ENCODE measurements at regions not wholly inside any gene's neighbourhood (a gene's known extent, or its start where the extent isn't known, plus 50 kb on each side); places are given as distances from the start of the nearest gene placed in this dataset.

DNA sequence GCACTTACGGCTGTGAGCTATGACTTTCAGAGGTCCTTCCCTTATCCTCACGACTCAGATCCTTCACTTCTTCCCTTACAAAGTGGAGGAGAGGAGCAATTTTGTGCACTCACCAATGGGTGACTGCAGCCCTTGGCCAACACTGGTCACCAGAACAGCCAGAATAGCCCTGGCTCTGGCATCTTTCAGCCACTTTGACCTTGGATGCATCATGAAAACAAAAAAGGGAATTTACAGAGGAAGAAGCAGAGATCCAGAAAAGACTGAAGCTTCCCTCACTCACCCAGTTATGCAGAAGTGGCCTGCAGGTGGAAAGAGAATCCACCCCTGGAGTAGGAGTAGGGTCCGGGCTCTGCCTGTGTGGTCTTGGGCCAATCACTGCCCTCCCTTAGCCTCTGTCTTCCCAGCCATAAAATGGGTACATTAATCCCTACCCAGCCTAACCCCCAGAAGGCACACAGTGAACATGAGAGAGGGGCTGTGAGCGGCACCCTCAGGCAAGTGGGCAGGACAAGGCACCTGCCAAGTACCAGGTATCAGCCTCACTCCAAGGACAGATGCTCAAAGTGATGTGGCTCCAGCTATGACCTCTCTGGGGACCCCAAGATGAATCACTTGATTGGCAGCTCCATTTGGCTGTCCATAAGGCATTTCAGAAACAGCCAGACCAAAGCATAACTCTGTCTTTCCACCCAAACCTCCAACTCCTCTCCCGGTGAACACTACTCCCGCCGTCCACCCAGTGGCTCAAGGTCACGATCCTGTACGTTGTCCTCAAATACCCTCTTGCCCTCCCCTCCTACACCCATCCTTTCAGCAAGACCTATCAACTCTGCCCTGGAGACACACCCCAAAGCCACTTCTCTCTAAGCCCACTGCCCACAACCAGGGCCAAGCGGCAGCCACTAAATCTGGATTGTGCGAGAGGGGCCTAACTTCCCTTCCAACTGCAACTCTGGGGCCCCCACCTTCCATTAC is 129.8 kb upstream of the ZMIZ1 start:
- TF ChIP-seq, protein P1, sequence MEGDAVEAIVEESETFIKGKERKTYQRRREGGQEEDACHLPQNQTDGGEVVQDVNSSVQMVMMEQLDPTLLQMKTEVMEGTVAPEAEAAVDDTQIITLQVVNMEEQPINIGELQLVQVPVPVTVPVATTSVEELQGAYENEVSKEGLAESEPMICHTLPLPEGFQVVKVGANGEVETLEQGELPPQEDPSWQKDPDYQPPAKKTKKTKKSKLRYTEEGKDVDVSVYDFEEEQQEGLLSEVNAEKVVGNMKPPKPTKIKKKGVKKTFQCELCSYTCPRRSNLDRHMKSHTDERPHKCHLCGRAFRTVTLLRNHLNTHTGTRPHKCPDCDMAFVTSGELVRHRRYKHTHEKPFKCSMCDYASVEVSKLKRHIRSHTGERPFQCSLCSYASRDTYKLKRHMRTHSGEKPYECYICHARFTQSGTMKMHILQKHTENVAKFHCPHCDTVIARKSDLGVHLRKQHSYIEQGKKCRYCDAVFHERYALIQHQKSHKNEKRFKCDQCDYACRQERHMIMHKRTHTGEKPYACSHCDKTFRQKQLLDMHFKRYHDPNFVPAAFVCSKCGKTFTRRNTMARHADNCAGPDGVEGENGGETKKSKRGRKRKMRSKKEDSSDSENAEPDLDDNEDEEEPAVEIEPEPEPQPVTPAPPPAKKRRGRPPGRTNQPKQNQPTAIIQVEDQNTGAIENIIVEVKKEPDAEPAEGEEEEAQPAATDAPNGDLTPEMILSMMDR (IDR thresholded peaks at IDR 0.05; ENCODE audit: borderline replicate concordance, control extremely low read depth, extremely low read depth, insufficient read depth, missing control alignments) = no peak
- in situ Hi-C loops (cut with MboI; ENCODE audit: low sequenced_read_pairs, unreplicated experiment) = no loop called here
- DNase-seq (ENCODE audit: low spot score) = no peak

DNA sequence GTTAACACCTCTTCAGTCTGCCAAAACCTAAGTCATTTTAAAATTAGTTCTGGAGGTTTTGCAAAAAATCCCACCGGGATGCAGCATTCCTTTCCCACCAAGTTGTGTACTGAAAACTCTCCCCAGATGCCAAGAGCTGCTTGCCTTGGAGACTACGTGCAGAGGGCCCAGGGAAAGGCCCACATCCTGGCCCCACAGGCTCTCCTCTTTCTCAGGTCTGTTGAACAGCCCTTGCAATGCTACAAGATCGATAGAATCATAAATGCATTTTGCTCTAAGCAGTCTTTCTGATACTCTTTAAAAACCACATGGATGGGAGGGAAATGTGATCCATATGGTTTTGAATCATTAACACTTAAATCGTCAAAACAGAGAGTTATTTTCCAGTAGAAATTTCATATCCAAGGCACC is 126.7 kb upstream of the ZMIZ1 start:
- TF ChIP-seq, protein P1 (IDR thresholded peaks at IDR 0.05; ENCODE audit: borderline replicate concordance, control extremely low read depth, extremely low read depth, insufficient read depth, missing control alignments) = no peak
- in situ Hi-C loops (cut with MboI; ENCODE audit: low sequenced_read_pairs, unreplicated experiment) = no loop called here
- DNase-seq (ENCODE audit: low spot score) = no peak

DNA sequence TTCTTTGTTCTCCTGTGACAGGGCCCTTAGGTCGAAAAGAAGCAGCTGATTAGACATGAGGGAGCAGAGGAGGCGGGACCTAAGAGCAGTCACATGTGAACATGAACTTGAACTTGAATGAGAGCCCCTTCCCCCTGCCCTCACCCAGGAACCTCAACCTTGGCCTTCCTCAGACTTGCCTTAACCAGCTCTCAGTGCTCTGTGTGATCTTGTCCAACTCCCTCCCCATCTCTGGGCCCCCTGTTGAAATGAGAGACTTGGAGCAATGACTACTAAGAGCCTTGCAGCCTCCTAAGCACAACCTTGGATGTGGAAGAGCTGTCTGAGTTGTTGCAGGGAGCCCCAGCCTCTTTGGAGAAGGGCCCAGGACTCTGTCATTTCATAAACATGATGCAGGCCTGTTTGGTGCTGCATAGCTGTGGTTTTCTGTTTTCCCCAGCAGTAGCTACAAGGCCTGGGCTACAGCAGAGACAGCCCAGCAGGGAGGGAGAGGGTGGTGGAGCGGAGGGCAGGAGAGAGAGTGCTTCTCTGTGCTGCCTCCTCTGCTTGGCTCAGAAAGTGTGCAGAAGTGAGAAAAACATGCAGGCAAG is 123.9 kb upstream of the ZMIZ1 start:
- no peak for DNase-seq (ENCODE audit: low spot score)
- in situ Hi-C loops (cut with MboI; ENCODE audit: low sequenced_read_pairs, unreplicated experiment) = no loop called here
- TF ChIP-seq, protein P1 (IDR thresholded peaks at IDR 0.05; ENCODE audit: borderline replicate concordance, control extremely low read depth, extremely low read depth, insufficient read depth, missing control alignments) = no peak

DNA sequence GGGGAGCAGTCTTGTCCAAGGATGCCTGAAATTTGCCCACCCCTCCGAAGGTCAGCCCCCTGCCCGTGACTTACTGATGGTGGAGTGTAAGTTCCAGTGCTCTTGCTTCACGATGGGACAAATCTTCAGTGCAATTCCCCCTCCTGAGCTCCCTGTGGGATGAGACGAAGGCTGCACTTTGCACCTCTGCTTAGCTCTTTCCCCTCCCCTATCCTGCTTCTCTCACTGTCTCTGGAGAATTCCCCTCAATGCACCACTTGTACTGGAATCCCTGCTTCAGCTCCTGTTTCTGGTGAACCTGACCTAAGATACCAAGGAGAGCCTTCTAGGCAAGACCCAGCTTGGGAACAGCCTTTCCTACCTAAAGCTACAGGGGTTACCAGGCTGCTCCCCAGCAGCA is 122.9 kb upstream of the ZMIZ1 start:
- in situ Hi-C loops (cut with MboI; ENCODE audit: low sequenced_read_pairs, unreplicated experiment) = no loop called here
- TF ChIP-seq, protein P1 (IDR thresholded peaks at IDR 0.05; ENCODE audit: borderline replicate concordance, control extremely low read depth, extremely low read depth, insufficient read depth, missing control alignments) = no peak
- no peak for DNase-seq (ENCODE audit: low spot score)

DNA sequence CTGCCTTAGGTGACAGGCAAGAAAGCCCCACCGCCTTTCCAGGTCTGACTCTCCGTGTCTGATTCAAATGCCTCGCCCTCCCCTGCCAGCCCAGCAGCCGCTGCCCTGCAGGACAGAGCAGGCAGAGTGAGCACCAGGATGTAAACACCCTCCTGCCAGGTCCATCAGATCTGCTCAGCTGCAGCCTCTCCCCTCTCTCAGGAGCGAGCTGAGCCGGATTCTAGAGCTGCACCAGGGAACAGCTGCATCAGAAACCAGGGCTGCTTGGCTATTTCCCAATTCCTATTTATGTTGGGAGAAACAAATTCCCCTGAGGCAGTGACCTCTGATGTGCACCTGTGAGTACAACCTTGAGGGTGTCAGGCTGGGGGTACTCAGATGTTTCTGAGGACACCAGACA is 121.5 kb upstream of the ZMIZ1 start:
- in situ Hi-C loops (cut with MboI; ENCODE audit: low sequenced_read_pairs, unreplicated experiment) = no loop called here
- no peak for DNase-seq (ENCODE audit: low spot score)
- TF ChIP-seq, protein P1 (IDR thresholded peaks at IDR 0.05; ENCODE audit: borderline replicate concordance, control extremely low read depth, extremely low read depth, insufficient read depth, missing control alignments) = no peak

DNA sequence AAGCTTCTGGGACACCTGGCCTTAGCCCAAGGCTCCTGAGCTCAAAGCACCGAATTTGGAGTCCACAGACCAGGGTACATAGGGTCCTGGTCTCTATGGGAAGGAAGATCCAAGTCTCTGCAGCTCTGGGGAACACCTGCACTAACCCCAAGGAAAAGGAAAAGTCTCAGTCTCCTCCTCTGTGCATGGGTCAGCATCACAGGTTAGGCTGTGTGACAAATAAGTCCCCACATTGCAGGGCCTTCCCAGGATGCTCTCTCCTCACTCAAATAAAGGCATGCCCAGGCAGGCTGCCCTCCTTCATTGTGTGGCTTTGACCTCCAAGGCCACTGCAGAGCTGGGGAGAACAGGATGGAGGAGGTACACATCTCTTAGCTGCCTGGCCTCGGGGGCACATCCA is 121.0 kb upstream of the ZMIZ1 start:
- no peak for DNase-seq (ENCODE audit: low spot score)
- TF ChIP-seq, protein P1 (IDR thresholded peaks at IDR 0.05; ENCODE audit: borderline replicate concordance, control extremely low read depth, extremely low read depth, insufficient read depth, missing control alignments) = no peak
- in situ Hi-C loops (cut with MboI; ENCODE audit: low sequenced_read_pairs, unreplicated experiment) = no loop called here

Data from GM13976 (cell line).